Smooth muscle cell (in vitro differentiated cells): ENCODE measurements at regions not wholly inside any gene's neighbourhood (a gene's known extent, or its start where the extent isn't known, plus 50 kb on each side); places are given as distances from the start of the nearest gene placed in this dataset.

Experiments used
- DNase-seq: peaks from one replicate; lab custom pipeline; 2025; ENCODE audit not compliant: unreplicated experiment; lab: John Stamatoyannopoulos, UW
- H2AFZ ChIP-seq: fragments of 200-600 bp; sonication (generic); 2 replicates; pipeline ENCODE4 v1.6.0; 2016; ENCODE audit warnings: antibody characterized with exemption, low read depth, mild to moderate bottlenecking
- H3F3A ChIP-seq: fragments of 200-600 bp; sonication (generic); 2 replicates; pipeline ENCODE4 v1.6.0; 2017; ENCODE audit warnings: antibody characterized with exemption, low read depth
- H3K27ac ChIP-seq: fragments of 200-600 bp; sonication (generic); 2 replicates; pipeline ENCODE4 v1.5.1; 2016; ENCODE audit warnings: low read depth, mild to moderate bottlenecking
- H3K27me3 ChIP-seq: fragments of 200-600 bp; sonication (generic); 2 replicates; pipeline ENCODE4 v1.6.1; 2016; ENCODE audit warnings: low read depth, mild to moderate bottlenecking
- H3K36me3 ChIP-seq: fragments of 200-600 bp; sonication (generic); 2 replicates; pipeline ENCODE4 v1.5.1; 2016; ENCODE audit warnings: low read depth
- H3K4me1 ChIP-seq: fragments of 200-600 bp; sonication (generic); 2 replicates; pipeline ENCODE4 v1.5.1; 2016; ENCODE audit warnings: low read depth
- H3K4me2 ChIP-seq: fragments of 200-600 bp; sonication (generic); 2 replicates; pipeline ENCODE4 v1.6.0; 2016; ENCODE audit warnings: mild to moderate bottlenecking
- H3K4me3 ChIP-seq: fragments of 200-600 bp; sonication (generic); 2 replicates; pipeline ENCODE4 v1.5.1; 2016; ENCODE audit warnings: mild to moderate bottlenecking
- H3K79me2 ChIP-seq: fragments of 200-600 bp; sonication (generic); 2 replicates; pipeline ENCODE4 v1.6.0; 2016; ENCODE audit warnings: low read depth, mild to moderate bottlenecking
- H3K9ac ChIP-seq: fragments of 200-600 bp; sonication (generic); 2 replicates; pipeline ENCODE4 v1.6.0; 2016; ENCODE audit warnings: low read depth
- H3K9me3 ChIP-seq: fragments of 200-600 bp; sonication (generic); replicated peaks from 2 replicates; pipeline ENCODE4 v1.5.1; 2016; ENCODE audit warnings: low read depth
- H4K20me1 ChIP-seq: fragments of 200-600 bp; sonication (generic); 2 replicates; pipeline ENCODE4 v1.6.0; 2016; ENCODE audit warnings: low read depth
- CTCF ChIP-seq: fragments of 200-600 bp; sonication (generic); IDR thresholded peaks from 2 replicates; pipeline ENCODE4 v1.5.1; 2017; ENCODE audit warnings: borderline replicate concordance, mild to moderate bottlenecking, antibody characterized with exemption; ENCODE audit not compliant: insufficient read depth, poor library complexity, severe bottlenecking
- WGBS: methylation state at CpG from one replicate; pipeline ENCODE4 v1.1.7; 2016; ENCODE audit warnings: low lambda C conversion rate; 5-methylcytosine and 5-hydroxymethylcytosine counted together

GRCh38 chr6:2485116-2485515, 239.7 kb upstream of the GMDS start:
- Histone ChIP-seq H3K4me3 (no peak overlapping the region), H3K9me3 (no peaks in the 10 kb centered on the region), H2AFZ (no peak overlapping the region), H3K27ac (no peak overlapping the region), H3K79me2 (no peaks in the 10 kb centered on the region), H3K27me3 (no peaks in the 10 kb centered on the region), H3K9ac (no peak overlapping the region), H4K20me1 (no peaks in the 10 kb centered on the region), H3K4me2 (no peak overlapping the region), H3F3A (no peaks in the 10 kb centered on the region), H3K36me3 (no peaks in the 10 kb centered on the region), H3K4me1 (no peaks in the 10 kb centered on the region)
- TF ChIP-seq CTCF: no peak
- WGBS: 92% methylated on average over 7 of the region's 7 CpGs
- DNase-seq: no peak

GRCh38 chr6:2482773-2483172, 237.4 kb upstream of the GMDS start:
- Histone ChIP-seq H3K27ac (no peak overlapping the region), H3K27me3 (no peaks in the 10 kb centered on the region), H3K36me3 (no peaks in the 10 kb centered on the region), H3K9me3 (no peaks in the 10 kb centered on the region), H3K4me3 (no peak overlapping the region), H3K4me2 (no peak overlapping the region), H3K4me1 (no peaks in the 10 kb centered on the region), H3K79me2 (no peaks in the 10 kb centered on the region), H4K20me1 (no peaks in the 10 kb centered on the region), H3K9ac (no peak overlapping the region), H3F3A (no peaks in the 10 kb centered on the region), H2AFZ (no peak overlapping the region)
- 82% methylated on average over 2 of the region's 2 CpGs for WGBS
- no peak for DNase-seq
- TF ChIP-seq CTCF: peak; percentile 8

GRCh38 chr6:2481307-2481706, 235.9 kb upstream of the GMDS start:
- Histone ChIP-seq H3F3A (no peaks in the 10 kb centered on the region), H3K4me3 (no peak overlapping the region), H3K9ac (no peak overlapping the region), H3K9me3 (no peaks in the 10 kb centered on the region), H4K20me1 (no peaks in the 10 kb centered on the region), H3K79me2 (no peaks in the 10 kb centered on the region), H3K27ac (no peak overlapping the region), H3K4me2 (no peak overlapping the region), H2AFZ (no peak overlapping the region), H3K4me1 (no peaks in the 10 kb centered on the region), H3K36me3 (no peaks in the 10 kb centered on the region), H3K27me3 (no peaks in the 10 kb centered on the region)
- 92% methylated on average over 4 of the region's 4 CpGs for WGBS
- TF ChIP-seq CTCF: no peak
- no peak for DNase-seq

- Histone ChIP-seq H3K36me3 (no peaks in the 10 kb centered on the region), H3K4me3 (no peak overlapping the region), H4K20me1 (no peaks in the 10 kb centered on the region), H3K9ac (no peak overlapping the region), H3K9me3 (no peaks in the 10 kb centered on the region), H3F3A (no peaks in the 10 kb centered on the region), H3K27ac (no peak overlapping the region), H3K79me2 (no peaks in the 10 kb centered on the region), H3K4me2 (no peak overlapping the region), H3K4me1 (no peaks in the 10 kb centered on the region), H2AFZ (no peak overlapping the region), H3K27me3 (no peaks in the 10 kb centered on the region)
- no peak for TF ChIP-seq CTCF
- 63% methylated on average over 10 of the region's 10 CpGs for WGBS
- no peak for DNase-seq
These were observed 235.0 kb upstream of the GMDS start for GRCh38 chr6:2480267-2480966.
